Left hindlimb (tissue), 1 donor: ENCODE measurements at regions not wholly inside any gene's neighbourhood (a gene's known extent, or its start where the extent isn't known, plus 50 kb on each side); places are given as distances from the start of the nearest gene placed in this dataset.

Source experiments
- DNase-seq: peaks from one replicate; pipeline ENCODE4 v3.0.0-alpha.2; 2018

DNA sequence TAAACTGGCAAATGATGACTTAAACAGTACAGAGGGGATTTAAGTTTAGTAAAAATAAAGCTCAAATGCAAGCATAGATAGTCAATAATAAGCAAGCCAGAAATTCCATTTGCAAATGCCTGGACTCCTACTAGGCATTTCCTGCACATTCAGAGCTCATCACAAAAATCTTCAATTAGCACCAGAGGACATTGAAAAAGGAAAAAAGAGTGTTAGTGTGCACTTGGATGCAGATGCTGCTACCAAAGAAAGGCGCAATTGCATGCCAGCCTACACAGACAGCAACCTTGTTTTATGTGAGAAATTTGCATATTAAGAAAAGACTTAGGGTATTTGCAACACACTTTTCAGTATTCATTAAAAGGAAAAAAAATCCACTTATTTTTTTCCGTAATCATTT is 282.1 kb downstream of the GRIA2 start:
- DNase-seq = no peak

DNA sequence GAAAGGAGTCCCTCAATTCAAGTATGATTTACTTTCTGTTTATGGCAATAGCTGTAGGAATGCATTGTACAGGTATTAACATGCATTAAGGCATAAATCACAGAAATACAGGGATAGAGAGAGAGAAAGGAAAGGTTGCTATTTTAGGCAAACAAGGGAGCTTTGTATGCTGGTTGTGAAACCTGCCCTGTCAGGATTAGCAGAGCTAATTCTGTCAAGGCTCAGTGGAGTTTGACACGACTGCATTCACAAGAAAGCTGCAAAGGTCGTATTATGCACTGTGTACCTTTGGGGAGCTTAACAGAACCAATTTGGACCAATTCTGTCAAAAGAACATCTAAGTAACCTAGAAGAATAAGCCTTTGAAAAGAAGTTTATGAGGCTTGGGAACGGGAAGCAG is 239.3 kb downstream of the GRIA2 start:
- no peak for DNase-seq

DNA sequence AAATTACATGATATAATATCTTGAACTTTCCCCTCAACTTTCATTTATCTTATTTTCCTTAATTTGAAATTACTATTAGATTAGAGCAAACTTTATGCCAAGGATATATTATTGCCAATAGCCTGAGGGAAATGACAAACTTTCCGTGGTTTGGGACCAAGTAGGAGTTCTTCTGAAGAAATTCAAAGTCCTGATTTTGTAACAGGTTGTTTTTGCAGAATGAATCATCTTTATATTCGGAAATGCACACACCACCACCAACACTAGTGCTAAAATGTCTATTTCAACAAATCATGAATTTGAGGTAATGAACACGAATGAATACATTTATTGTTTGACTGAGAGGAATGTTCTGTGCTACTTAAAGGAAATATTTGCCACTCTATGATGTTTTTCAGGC is 226.7 kb downstream of the GRIA2 start:
- DNase-seq = no peak

DNA sequence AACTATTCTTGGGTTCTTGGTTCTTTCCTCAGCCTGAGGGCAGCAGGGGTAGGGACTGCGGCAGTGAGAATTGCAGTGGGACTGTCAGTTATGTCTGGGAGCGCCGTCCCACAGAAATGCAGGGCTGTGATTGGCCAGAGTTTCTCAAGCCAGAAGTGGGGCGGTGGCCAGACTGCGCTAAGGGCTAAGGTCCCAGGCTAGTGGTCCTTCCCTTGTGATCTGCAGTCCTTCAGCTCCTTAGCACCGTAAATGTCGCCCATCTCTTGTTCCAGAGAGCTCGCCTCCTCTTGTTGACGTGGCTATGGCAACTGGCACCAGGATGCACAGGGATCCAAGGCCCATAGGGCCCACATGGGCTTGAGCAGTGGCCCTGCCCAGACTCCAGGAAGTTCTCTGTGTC is 223.5 kb downstream of the GRIA2 start:
- no peak for DNase-seq

DNA sequence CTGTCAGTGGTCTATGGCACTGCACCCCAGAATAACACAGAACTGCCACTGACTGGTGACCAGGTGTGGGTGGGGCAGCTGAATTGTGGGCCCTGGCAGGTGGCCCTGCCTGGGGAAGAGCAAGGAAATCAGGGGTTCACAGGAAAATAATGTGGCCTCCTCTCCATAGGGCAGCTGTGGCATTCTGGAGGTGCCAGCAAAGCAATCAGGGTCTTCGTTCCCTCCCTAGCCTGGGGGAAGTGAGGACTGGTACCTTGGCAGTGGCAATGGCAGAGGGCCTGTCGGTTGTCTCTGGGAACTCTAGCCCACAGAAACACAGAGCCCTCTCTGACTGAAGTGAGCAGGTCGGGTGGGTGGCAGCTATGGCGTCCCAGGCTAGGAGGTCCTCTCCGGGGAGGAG is 223.0 kb downstream of the GRIA2 start:
- no peak for DNase-seq

DNA sequence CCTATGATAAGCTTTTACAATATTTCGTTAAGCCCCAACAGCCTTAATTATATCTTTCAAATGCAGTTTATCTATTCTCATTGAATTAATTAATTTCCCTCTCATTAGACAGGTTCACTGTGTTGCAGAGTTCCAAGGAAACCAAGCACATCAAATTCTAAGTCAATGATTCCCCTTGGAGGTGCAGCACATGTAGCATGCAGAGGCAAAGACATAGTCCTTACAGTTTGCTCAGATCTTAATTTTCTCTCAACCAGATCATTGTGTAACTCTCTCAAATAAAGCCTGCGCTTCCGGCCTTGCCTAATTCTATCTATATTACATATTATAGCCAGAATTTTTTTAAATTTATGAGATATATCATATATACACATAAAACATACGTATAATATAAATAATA is 205.4 kb downstream of the GRIA2 start:
- DNase-seq = no peak

DNA sequence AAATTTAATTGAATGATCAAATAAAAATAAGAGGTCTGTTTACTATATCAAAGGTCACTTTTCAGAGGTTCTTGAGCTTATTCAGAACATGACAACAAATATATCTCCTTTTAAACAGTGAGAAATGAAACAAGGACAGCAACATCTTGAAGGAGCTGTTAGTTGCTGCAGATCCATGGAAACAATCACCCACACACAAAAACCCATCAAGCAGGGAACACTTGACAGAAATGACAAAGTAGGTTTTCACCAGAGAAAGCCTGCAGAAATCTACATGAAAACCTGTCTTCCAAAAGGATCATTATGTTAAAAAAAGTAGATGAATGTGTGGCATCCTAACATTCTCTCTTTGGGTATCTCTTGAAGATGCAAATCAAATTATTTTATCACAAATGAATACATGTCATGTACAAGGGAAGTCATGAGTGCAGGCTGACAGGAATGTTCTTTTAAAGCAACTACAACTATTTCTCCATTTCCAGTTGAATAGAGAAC is 203.0 kb downstream of the GRIA2 start:
- DNase-seq = no peak

DNA sequence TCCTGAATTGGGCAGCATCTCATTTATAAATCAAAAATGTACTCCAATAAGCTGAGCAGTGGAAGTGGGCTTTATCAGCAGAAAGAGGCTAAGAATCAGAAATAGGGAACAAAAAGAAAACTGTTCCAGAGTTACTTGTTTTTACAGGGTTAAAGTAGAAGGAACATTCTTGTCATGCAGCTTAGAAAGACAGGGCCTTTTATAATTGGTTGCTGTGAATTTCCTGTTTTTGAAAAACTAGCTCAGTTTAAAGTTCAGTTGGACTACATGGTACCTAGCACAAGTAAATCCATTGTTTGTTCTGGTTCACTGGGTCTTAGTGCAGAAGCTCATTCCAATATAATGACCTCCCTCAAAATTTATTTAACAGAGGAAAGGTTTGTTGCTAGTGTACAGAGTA is 200.8 kb downstream of the GRIA2 start:
- no peak for DNase-seq
